Neural progenitor cell (in vitro differentiated cells): ENCODE measurements at regions not wholly inside any gene's neighbourhood (a gene's known extent, or its start where the extent isn't known, plus 50 kb on each side); places are given as distances from the start of the nearest gene placed in this dataset.

Experiments used
- DNase-seq: peaks from one replicate; pipeline ENCODE4 v3.0.0-alpha.2; 2016; ENCODE audit warnings: low spot score
- H2AFZ ChIP-seq: fragments of 200-600 bp; sonication (generic); replicated peaks from 2 replicates; pipeline ENCODE4 v1.6.1; 2016; ENCODE audit warnings: antibody characterized with exemption
- H3F3A ChIP-seq: fragments of 200-600 bp; sonication (generic); 2 replicates; pipeline ENCODE4 v1.6.1; 2016; ENCODE audit warnings: antibody characterized with exemption, low read depth
- H3K27ac ChIP-seq: fragments of 200-600 bp; sonication (generic); 2 replicates; pipeline ENCODE4 v1.5.1; 2016; ENCODE audit warnings: mild to moderate bottlenecking
- H3K27me3 ChIP-seq: fragments of 200-600 bp; sonication (generic); 2 replicates; pipeline ENCODE4 v1.6.1; 2016; ENCODE audit warnings: mild to moderate bottlenecking, moderate library complexity
- H3K36me3 ChIP-seq: fragments of 200-600 bp; sonication (generic); 2 replicates; pipeline ENCODE4 v1.5.1; 2016
- H3K4me1 ChIP-seq: fragments of 200-600 bp; sonication (generic); 2 replicates; pipeline ENCODE4 v1.6.1; 2016; ENCODE audit warnings: mixed run types
- H3K4me2 ChIP-seq: fragments of 200-600 bp; sonication (generic); 2 replicates; pipeline ENCODE4 v1.6.1; 2016
- H3K4me3 ChIP-seq: fragments of 200-600 bp; sonication (generic); 2 replicates; pipeline ENCODE4 v1.5.1; 2016
- H3K79me2 ChIP-seq: fragments of 200-600 bp; sonication (generic); 2 replicates; pipeline ENCODE4 v1.6.1; 2016; ENCODE audit warnings: low read depth
- H3K9ac ChIP-seq: fragments of 200-600 bp; sonication (generic); 2 replicates; pipeline ENCODE4 v1.6.1; 2016
- H3K9me3 ChIP-seq: fragments of 200-600 bp; sonication (generic); 2 replicates; pipeline ENCODE4 v1.5.1; 2016; ENCODE audit warnings: low read depth
- H4K20me1 ChIP-seq: fragments of 200-600 bp; sonication (generic); 2 replicates; pipeline ENCODE4 v1.6.1; 2016; ENCODE audit warnings: low read depth
- H3K27ac Mint-ChIP-seq: 3 replicates; pipeline ENCODE4 v1.8.0; 2021; ENCODE audit warnings: mixed read lengths
- H3K27me3 Mint-ChIP-seq: 2 replicates; pipeline ENCODE4 v1.8.0; 2022; ENCODE audit warnings: low read depth, mild to moderate bottlenecking, inconsistent platforms, moderate library complexity, mixed read lengths; ENCODE audit not compliant: insufficient read depth
- H3K36me3 Mint-ChIP-seq: 3 replicates; pipeline ENCODE4 v1.8.0; 2021; ENCODE audit warnings: mixed read lengths
- H3K4me1 Mint-ChIP-seq: 3 replicates; pipeline ENCODE4 v1.8.0; 2021; ENCODE audit warnings: mixed read lengths
- H3K4me3 Mint-ChIP-seq: 3 replicates; pipeline ENCODE4 v1.8.0; 2021; ENCODE audit warnings: mild to moderate bottlenecking, moderate library complexity, mixed read lengths
- H3K9me3 Mint-ChIP-seq: 3 replicates; pipeline ENCODE4 v1.8.0; 2020; ENCODE audit warnings: mixed read lengths
- EZH2 ChIP-seq: fragments of 200-600 bp; sonication (generic); IDR thresholded peaks from 2 replicates; pipeline ENCODE4 v1.6.1; 2017; ENCODE audit warnings: antibody characterized with exemption, mild to moderate bottlenecking, moderate library complexity
- EZH2phosphoT487 ChIP-seq: fragments of 200-600 bp; sonication (generic); IDR thresholded peaks from 2 replicates; pipeline ENCODE4 v1.6.1; 2017; ENCODE audit warnings: antibody characterized with exemption
- TF ChIP-seq, protein P1 (sequence below): fragments of 200-600 bp; sonication (generic); IDR thresholded peaks from 2 replicates; pipeline ENCODE4 v1.5.1; 2017; ENCODE audit warnings: antibody characterized with exemption, mild to moderate bottlenecking

DNA sequence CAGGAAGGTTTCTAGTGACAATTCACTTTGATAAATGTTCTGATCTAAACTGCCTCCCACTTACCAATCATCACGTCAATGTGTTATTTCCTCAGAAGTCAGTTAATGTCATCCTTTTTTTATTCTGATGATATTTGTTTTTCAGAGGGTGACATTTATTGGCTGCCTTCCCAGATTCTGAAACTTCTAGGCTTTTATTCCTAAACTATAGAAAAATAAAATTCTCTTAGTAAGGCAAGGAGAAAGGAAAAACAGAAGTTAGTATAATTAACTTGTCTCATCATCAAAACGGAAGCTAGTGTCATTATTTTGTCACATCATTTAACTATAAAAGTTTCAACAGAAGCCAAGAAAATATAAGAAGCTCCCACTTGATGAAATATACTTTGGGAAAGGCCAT is 100.0 kb upstream of the C3orf80 start:
- H4K20me1 ChIP-seq: no peaks in the 10 kb centered on the region
- no peaks in the 10 kb centered on the region for H3K36me3 ChIP-seq
- Mint-ChIP-seq H3K27ac (no peak overlapping the region), H3K4me3 (no peak overlapping the region), H3K4me1 (peaks cover 3% of the 10 kb centered on the region), H3K36me3 (no peaks in the 10 kb centered on the region), H3K27me3 (no peaks in the 10 kb centered on the region), H3K9me3 (peaks cover 3% of the 10 kb centered on the region)
- no peak overlapping the region for H2AFZ ChIP-seq
- H3K9me3 ChIP-seq: peaks cover 5% of the 10 kb centered on the region
- no peaks in the 10 kb centered on the region for H3K79me2 ChIP-seq
- no peaks in the 10 kb centered on the region for H3F3A ChIP-seq
- no peaks in the 10 kb centered on the region for H3K27me3 ChIP-seq
- H3K4me1 ChIP-seq: no peaks in the 10 kb centered on the region
- H3K4me2 ChIP-seq: no peak overlapping the region
- no peak overlapping the region for H3K27ac ChIP-seq
- H3K4me3 ChIP-seq: no peak overlapping the region
- no peak for TF ChIP-seq EZH2phosphoT487
- TF ChIP-seq, protein P1, sequence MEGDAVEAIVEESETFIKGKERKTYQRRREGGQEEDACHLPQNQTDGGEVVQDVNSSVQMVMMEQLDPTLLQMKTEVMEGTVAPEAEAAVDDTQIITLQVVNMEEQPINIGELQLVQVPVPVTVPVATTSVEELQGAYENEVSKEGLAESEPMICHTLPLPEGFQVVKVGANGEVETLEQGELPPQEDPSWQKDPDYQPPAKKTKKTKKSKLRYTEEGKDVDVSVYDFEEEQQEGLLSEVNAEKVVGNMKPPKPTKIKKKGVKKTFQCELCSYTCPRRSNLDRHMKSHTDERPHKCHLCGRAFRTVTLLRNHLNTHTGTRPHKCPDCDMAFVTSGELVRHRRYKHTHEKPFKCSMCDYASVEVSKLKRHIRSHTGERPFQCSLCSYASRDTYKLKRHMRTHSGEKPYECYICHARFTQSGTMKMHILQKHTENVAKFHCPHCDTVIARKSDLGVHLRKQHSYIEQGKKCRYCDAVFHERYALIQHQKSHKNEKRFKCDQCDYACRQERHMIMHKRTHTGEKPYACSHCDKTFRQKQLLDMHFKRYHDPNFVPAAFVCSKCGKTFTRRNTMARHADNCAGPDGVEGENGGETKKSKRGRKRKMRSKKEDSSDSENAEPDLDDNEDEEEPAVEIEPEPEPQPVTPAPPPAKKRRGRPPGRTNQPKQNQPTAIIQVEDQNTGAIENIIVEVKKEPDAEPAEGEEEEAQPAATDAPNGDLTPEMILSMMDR: no peak
- TF ChIP-seq EZH2: no peak
- H3K9ac ChIP-seq: no peak overlapping the region
- DNase-seq: no peak

DNA sequence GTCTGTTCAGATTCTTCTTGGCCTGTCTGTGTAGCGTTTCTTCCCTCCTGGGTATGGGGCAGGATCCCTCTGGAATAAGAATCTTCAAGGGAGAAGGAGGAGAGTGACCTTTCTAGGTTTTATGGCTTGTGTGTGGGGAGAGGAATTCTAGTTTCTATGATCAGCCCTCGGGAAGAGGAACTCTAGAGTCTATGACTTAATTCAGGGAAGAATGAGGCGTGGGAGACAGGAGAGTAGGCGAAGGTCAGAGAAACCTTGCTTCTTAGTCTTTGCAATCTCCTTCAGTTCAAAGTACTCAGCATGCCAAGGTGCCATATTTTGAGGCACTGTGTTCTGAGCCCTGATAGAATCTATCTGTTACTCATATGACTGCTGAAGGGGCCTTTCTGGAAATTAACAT is 99.2 kb upstream of the C3orf80 start:
- Histone ChIP-seq H3K4me1 (no peaks in the 10 kb centered on the region), H3K27me3 (no peaks in the 10 kb centered on the region), H3K79me2 (no peaks in the 10 kb centered on the region), H4K20me1 (no peaks in the 10 kb centered on the region), H3K36me3 (no peaks in the 10 kb centered on the region), H3K9ac (no peak overlapping the region), H3K4me2 (no peak overlapping the region), H3K27ac (no peak overlapping the region), H2AFZ (no peak overlapping the region), H3F3A (no peaks in the 10 kb centered on the region), H3K4me3 (no peak overlapping the region), H3K9me3 (no peaks in the 10 kb centered on the region)
- Mint-ChIP-seq H3K9me3 (no peaks in the 10 kb centered on the region), H3K4me3 (no peak overlapping the region), H3K27me3 (no peaks in the 10 kb centered on the region), H3K36me3 (no peaks in the 10 kb centered on the region), H3K27ac (no peak overlapping the region), H3K4me1 (peaks cover 3% of the 10 kb centered on the region)
- DNase-seq: no peak
- TF ChIP-seq, protein P1: no peak
- TF ChIP-seq EZH2phosphoT487: no peak
- TF ChIP-seq EZH2: no peak

DNA sequence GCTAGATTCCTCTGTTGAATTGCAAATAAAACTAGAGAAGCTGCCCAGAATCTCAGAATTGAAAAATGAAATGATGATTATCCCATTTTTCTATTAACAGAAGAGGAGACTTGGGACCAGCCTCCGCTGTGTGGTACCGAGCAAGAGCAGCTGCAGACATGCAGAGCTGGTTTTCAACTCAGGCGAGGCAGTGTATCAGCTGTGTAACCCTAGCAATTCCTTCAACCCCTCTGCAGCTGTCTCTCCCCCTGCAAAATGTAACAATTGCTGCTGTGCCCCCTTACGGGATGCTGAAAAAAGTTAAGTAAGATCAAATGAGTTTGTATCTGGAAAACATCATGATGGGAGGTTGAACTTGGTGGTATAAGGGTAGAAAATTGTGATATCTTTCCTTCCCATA is 98.5 kb upstream of the C3orf80 start:
- H3K27ac ChIP-seq: no peak overlapping the region
- H3K27me3 ChIP-seq: no peaks in the 10 kb centered on the region
- no peaks in the 10 kb centered on the region for H3F3A ChIP-seq
- peaks cover 3% of the 10 kb centered on the region for H3K4me1 Mint-ChIP-seq
- no peak overlapping the region for H3K4me3 Mint-ChIP-seq
- no peak overlapping the region for H3K4me3 ChIP-seq
- no peak overlapping the region for H2AFZ ChIP-seq
- no peaks in the 10 kb centered on the region for H3K4me1 ChIP-seq
- no peaks in the 10 kb centered on the region for H3K36me3 ChIP-seq
- no peaks in the 10 kb centered on the region for H3K27me3 Mint-ChIP-seq
- H3K36me3 Mint-ChIP-seq: no peaks in the 10 kb centered on the region
- TF ChIP-seq, protein P1: no peak
- TF ChIP-seq EZH2 (no peak), EZH2phosphoT487 (no peak)
- H3K9ac ChIP-seq: no peak overlapping the region
- no peak overlapping the region for H3K27ac Mint-ChIP-seq
- no peaks in the 10 kb centered on the region for H3K9me3 ChIP-seq
- H4K20me1 ChIP-seq: no peaks in the 10 kb centered on the region
- H3K79me2 ChIP-seq: no peaks in the 10 kb centered on the region
- DNase-seq: no peak
- no peaks in the 10 kb centered on the region for H3K9me3 Mint-ChIP-seq
- H3K4me2 ChIP-seq: no peak overlapping the region

DNA sequence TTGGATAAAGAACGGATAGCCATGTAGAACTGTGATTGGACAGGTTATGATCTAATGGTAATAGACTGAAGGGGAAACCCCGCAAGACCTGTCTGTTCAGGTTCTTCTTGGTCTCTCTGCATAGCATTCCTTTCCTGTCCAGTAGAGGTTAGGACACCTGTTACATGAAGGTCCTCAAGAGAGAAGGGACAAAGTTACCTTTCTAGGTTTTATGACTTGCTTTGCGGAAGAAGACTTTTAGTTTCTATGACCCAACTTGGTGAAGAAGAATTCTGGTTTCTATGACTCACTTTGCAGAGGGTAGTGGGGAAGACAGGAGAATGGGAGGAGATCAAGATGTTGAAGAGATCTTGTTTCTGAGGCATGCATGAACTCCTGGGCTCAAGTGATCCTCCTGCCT is 97.9 kb upstream of the C3orf80 start:
- H3K27ac Mint-ChIP-seq: no peak overlapping the region
- H3K4me2 ChIP-seq: no peak overlapping the region
- H3K79me2 ChIP-seq: no peaks in the 10 kb centered on the region
- H3F3A ChIP-seq: no peaks in the 10 kb centered on the region
- no peak overlapping the region for H3K27ac ChIP-seq
- TF ChIP-seq EZH2phosphoT487 (no peak), EZH2 (no peak)
- TF ChIP-seq, protein P1: no peak
- H3K36me3 ChIP-seq: no peaks in the 10 kb centered on the region
- no peak for DNase-seq
- H3K27me3 Mint-ChIP-seq: no peaks in the 10 kb centered on the region
- H4K20me1 ChIP-seq: no peaks in the 10 kb centered on the region
- H3K4me3 ChIP-seq: no peak overlapping the region
- peaks cover 3% of the 10 kb centered on the region for H3K4me1 Mint-ChIP-seq
- H3K9me3 Mint-ChIP-seq: no peaks in the 10 kb centered on the region
- no peaks in the 10 kb centered on the region for H3K4me1 ChIP-seq
- no peak overlapping the region for H3K9ac ChIP-seq
- no peaks in the 10 kb centered on the region for H3K36me3 Mint-ChIP-seq
- no peak overlapping the region for H3K4me3 Mint-ChIP-seq
- no peak overlapping the region for H2AFZ ChIP-seq
- no peaks in the 10 kb centered on the region for H3K9me3 ChIP-seq
- no peaks in the 10 kb centered on the region for H3K27me3 ChIP-seq
